ENCODE measurements at regions not wholly inside any gene's neighbourhood (a gene's known extent, or its start where the extent isn't known, plus 50 kb on each side); places are given as distances from the start of the nearest gene placed in this dataset.

- H3K4me3 Mint-ChIP-seq = no peak overlapping the region
- H3K27me3 Mint-ChIP-seq (ENCODE audit: insufficient read depth) = no peaks in the 10 kb centered on the region; the same call in 1 of the 2 replicates
- no peaks in the 10 kb centered on the region for H3K36me3 Mint-ChIP-seq (ENCODE audit: low read depth)
- H3K9me3 Mint-ChIP-seq = peaks cover 14% of the 10 kb centered on the region
- no peak overlapping the region for H3K27ac Mint-ChIP-seq
- H3K4me1 Mint-ChIP-seq (ENCODE audit: low read depth) = no peaks in the 10 kb centered on the region
- DNase-seq = no peak
- TF ChIP-seq CTCF (IDR thresholded peaks at IDR 0.05) = no peak
Measured at GRCh38 chr22:48993655-48994054, 834.0 kb downstream of the BRD1 start.

DNA sequence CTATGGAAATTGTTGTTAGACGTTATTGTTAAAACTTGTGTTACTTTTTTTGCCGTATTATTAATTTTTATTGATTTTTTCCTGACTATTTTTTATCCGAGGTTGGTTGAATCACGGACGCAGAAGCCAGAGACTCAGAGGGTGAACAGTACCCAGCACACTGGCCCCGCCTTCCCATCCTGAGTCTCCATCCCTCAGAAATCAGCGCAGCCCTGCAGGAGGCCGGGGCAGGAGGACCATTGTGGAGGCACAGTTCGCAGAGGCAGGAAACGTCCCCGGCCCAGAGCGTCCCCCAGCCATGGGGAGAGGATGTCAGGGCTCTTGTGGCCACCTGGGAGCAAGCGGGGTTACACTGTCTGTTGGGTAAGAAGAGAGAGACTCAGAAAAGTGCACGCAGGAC is 843.0 kb downstream of the BRD1 start:
- peaks cover 44% of the 10 kb centered on the region for H3K9me3 Mint-ChIP-seq
- no peak overlapping the region for H3K4me3 Mint-ChIP-seq
- DNase-seq = no peak
- H3K27ac Mint-ChIP-seq = no peak overlapping the region
- H3K4me1 Mint-ChIP-seq (ENCODE audit: low read depth) = no peaks in the 10 kb centered on the region
- no peaks in the 10 kb centered on the region; the same call in 1 of the 2 replicates for H3K27me3 Mint-ChIP-seq (ENCODE audit: insufficient read depth)
- peaks cover 12% of the 10 kb centered on the region for H3K36me3 Mint-ChIP-seq (ENCODE audit: low read depth)
- TF ChIP-seq CTCF (IDR thresholded peaks at IDR 0.05) = no peak

GRCh38 chr22:48982321-48982905 is 845.3 kb downstream of the BRD1 start:
- Mint-ChIP-seq H3K4me3 (no peak overlapping the region), H3K27me3 (ENCODE audit: insufficient read depth) (no peaks in the 10 kb centered on the region; the same call in 1 of the 2 replicates), H3K4me1 (ENCODE audit: low read depth) (no peaks in the 10 kb centered on the region), H3K9me3 (peaks cover 65% of the 10 kb centered on the region), H3K27ac (no peak overlapping the region), H3K36me3 (ENCODE audit: low read depth) (peaks cover 25% of the 10 kb centered on the region)
- DNase-seq = no peak
- no peak for TF ChIP-seq CTCF (IDR thresholded peaks at IDR 0.05)

GRCh38 chr22:48981371-48982061 is 846.2 kb downstream of the BRD1 start:
- no peaks in the 10 kb centered on the region for H3K4me1 Mint-ChIP-seq (ENCODE audit: low read depth)
- H3K9me3 Mint-ChIP-seq = peaks cover 72% of the 10 kb centered on the region
- H3K4me3 Mint-ChIP-seq = no peak overlapping the region
- no peak overlapping the region for H3K27ac Mint-ChIP-seq
- no peak for DNase-seq
- no peak for TF ChIP-seq CTCF (IDR thresholded peaks at IDR 0.05)
- H3K36me3 Mint-ChIP-seq (ENCODE audit: low read depth) = peaks cover 29% of the 10 kb centered on the region
- H3K27me3 Mint-ChIP-seq (ENCODE audit: insufficient read depth) = no peaks in the 10 kb centered on the region; the same call in 1 of the 2 replicates

- Mint-ChIP-seq H3K27me3 (ENCODE audit: insufficient read depth) (peaks cover 1% of the 10 kb centered on the region), H3K27ac (no peak overlapping the region), H3K9me3 (peaks cover 78% of the 10 kb centered on the region), H3K36me3 (ENCODE audit: low read depth) (peaks cover 35% of the 10 kb centered on the region), H3K4me1 (ENCODE audit: low read depth) (no peaks in the 10 kb centered on the region), H3K4me3 (no peak overlapping the region)
- no peak for DNase-seq
- no peak for TF ChIP-seq CTCF (IDR thresholded peaks at IDR 0.05)
Measured at GRCh38 chr22:48980918-48981317, 846.8 kb downstream of the BRD1 start.
